GM23338 (cell line): ENCODE measurements at regions not wholly inside any gene's neighbourhood (a gene's known extent, or its start where the extent isn't known, plus 50 kb on each side); places are given as distances from the start of the nearest gene placed in this dataset.

ENCODE experiments used
- ATAC-seq: fragments of 200-7000 bp; cut with Tn5 transposase; 3 replicates; pipeline ENCODE4 v1.9.1; 2020
- DNase-seq: peaks from one replicate; pipeline ENCODE4 v3.0.0-alpha.2; 2015; ENCODE audit warnings: low spot score
- H2AFZ ChIP-seq: fragments of 200-600 bp; sonication (generic); 2 replicates; pipeline ENCODE4 v1.8.0; 2016; ENCODE audit warnings: antibody characterized with exemption, mild to moderate bottlenecking, moderate library complexity
- H3F3A ChIP-seq: fragments of 200-600 bp; sonication (generic); replicated peaks from 2 replicates; pipeline ENCODE4 v1.8.0; 2017; ENCODE audit warnings: antibody characterized with exemption, mixed run types, low read depth
- H3K27ac ChIP-seq: fragments of 200-600 bp; sonication (generic); 2 replicates; pipeline ENCODE4 v1.6.1; 2016; ENCODE audit warnings: low read depth
- H3K27me3 ChIP-seq: fragments of 200-600 bp; sonication (generic); 2 replicates; pipeline ENCODE4 v1.8.0; 2016; ENCODE audit warnings: mild to moderate bottlenecking, mixed run types, moderate library complexity; ENCODE audit not compliant: insufficient read depth
- H3K36me3 ChIP-seq: fragments of 200-600 bp; sonication (generic); 2 replicates; pipeline ENCODE4 v1.8.0; 2016; ENCODE audit warnings: mild to moderate bottlenecking; ENCODE audit not compliant: insufficient read depth
- H3K4me1 ChIP-seq: fragments of 200-600 bp; sonication (generic); 2 replicates; pipeline ENCODE4 v1.8.0; 2016; ENCODE audit warnings: mild to moderate bottlenecking, moderate library complexity; ENCODE audit not compliant: insufficient read depth
- H3K4me2 ChIP-seq: fragments of 200-600 bp; sonication (generic); 2 replicates; pipeline ENCODE4 v1.7.1; 2017; ENCODE audit warnings: mixed run types
- H3K4me3 ChIP-seq: fragments of 200-600 bp; sonication (generic); 2 replicates; pipeline ENCODE4 v1.6.1; 2016; ENCODE audit warnings: mixed run types
- H3K79me2 ChIP-seq: fragments of 200-600 bp; sonication (generic); replicated peaks from 2 replicates; pipeline ENCODE4 v1.8.0; 2017; ENCODE audit warnings: mild to moderate bottlenecking; ENCODE audit not compliant: insufficient read depth
- H3K9me2 ChIP-seq: fragments of 200-600 bp; sonication (generic); 2 replicates; pipeline ENCODE4 v1.8.0; 2017; ENCODE audit not compliant: insufficient read depth
- H4K20me1 ChIP-seq: fragments of 200-600 bp; sonication (generic); replicated peaks from 2 replicates; pipeline ENCODE4 v1.8.0; 2017; ENCODE audit warnings: mild to moderate bottlenecking; ENCODE audit not compliant: insufficient read depth
- H3K27ac Mint-ChIP-seq: 2 replicates; pipeline ENCODE4 v1.8.0; 2020; ENCODE audit warnings: inconsistent platforms, mild to moderate bottlenecking, moderate library complexity, mixed read lengths
- H3K27me3 Mint-ChIP-seq: 3 replicates; pipeline ENCODE4 v1.8.0; 2022; ENCODE audit warnings: low read depth, mild to moderate bottlenecking, moderate library complexity, mixed read lengths, inconsistent platforms; ENCODE audit not compliant: insufficient read depth, poor library complexity
- H3K36me3 Mint-ChIP-seq: 3 replicates; pipeline ENCODE4 v1.8.0; 2021; ENCODE audit warnings: low read depth, mild to moderate bottlenecking, inconsistent platforms, moderate library complexity, mixed read lengths
- H3K4me1 Mint-ChIP-seq: 3 replicates; pipeline ENCODE4 v1.8.0; 2020; ENCODE audit warnings: mild to moderate bottlenecking, inconsistent platforms, mixed read lengths
- H3K4me3 Mint-ChIP-seq: 3 replicates; pipeline ENCODE4 v1.8.0; 2021; ENCODE audit warnings: moderate library complexity, mild to moderate bottlenecking, inconsistent platforms, mixed read lengths
- H3K9me3 Mint-ChIP-seq: 3 replicates; pipeline ENCODE4 v1.8.0; 2020; ENCODE audit warnings: moderate library complexity, mild to moderate bottlenecking, inconsistent platforms, mixed read lengths
- CREB1 ChIP-seq: fragments of 250-450 bp; sonication (Bioruptor Pico); IDR thresholded peaks from 2 replicates; pipeline ENCODE4 v1.5.0; 2020; ENCODE audit warnings: low read depth, mild to moderate bottlenecking, moderate library complexity
- EZH2 ChIP-seq: fragments of 200-600 bp; sonication (generic); IDR thresholded peaks from one replicate; pipeline ENCODE4 v1.8.0; 2017; ENCODE audit warnings: antibody characterized with exemption, mild to moderate bottlenecking, low read depth; ENCODE audit not compliant: unreplicated experiment
- EZH2phosphoT487 ChIP-seq: fragments of 200-600 bp; sonication (generic); IDR thresholded peaks from one replicate; pipeline ENCODE4 v1.8.1; 2018; ENCODE audit warnings: antibody characterized with exemption; ENCODE audit not compliant: unreplicated experiment
- JUNB ChIP-seq: IDR thresholded peaks from one replicate; pipeline ENCODE4 v1.6.1; 2016; ENCODE audit warnings: antibody characterized with exemption; ENCODE audit not compliant: unreplicated experiment
- POLR2AphosphoS5 ChIP-seq: IDR thresholded peaks from 2 replicates; pipeline ENCODE4 v1.6.1; 2016; ENCODE audit warnings: antibody characterized with exemption, low read depth
- ZNF114 ChIP-seq: fragments of 250-450 bp; sonication (Bioruptor Pico); IDR thresholded peaks from 2 replicates; pipeline ENCODE4 v1.5.0; 2020; ENCODE audit warnings: mild to moderate bottlenecking, moderate library complexity
- ZNF331 ChIP-seq: fragments of 250-450 bp; sonication (Bioruptor Pico); IDR thresholded peaks from 2 replicates; pipeline ENCODE4 v1.5.0; 2020; ENCODE audit warnings: low read depth, mild to moderate bottlenecking, moderate library complexity
- TF ChIP-seq, protein P1 (sequence below), 2 experiments: fragments of 200-600 bp in 1 of 2; sonication (generic) in 1 of 2; conservative IDR thresholded peaks; 2 replicates each; pipeline versions ENCODE4 v1.5.1 to v1.6.1; 2016 to 2017; ENCODE audit warnings: antibody characterized with exemption in 2 of 2, low read depth in 2 of 2, mild to moderate bottlenecking in 2 of 2, moderate library complexity in 1 of 2
- TF ChIP-seq, protein P2 (sequence below): IDR thresholded peaks from 2 replicates; pipeline ENCODE4 v1.6.1; 2016; ENCODE audit warnings: antibody characterized with exemption
- TF ChIP-seq, protein P3 (sequence below): IDR thresholded peaks from one replicate; pipeline ENCODE4 v1.6.1; 2018; ENCODE audit warnings: antibody characterized with exemption; ENCODE audit not compliant: unreplicated experiment

DNA sequence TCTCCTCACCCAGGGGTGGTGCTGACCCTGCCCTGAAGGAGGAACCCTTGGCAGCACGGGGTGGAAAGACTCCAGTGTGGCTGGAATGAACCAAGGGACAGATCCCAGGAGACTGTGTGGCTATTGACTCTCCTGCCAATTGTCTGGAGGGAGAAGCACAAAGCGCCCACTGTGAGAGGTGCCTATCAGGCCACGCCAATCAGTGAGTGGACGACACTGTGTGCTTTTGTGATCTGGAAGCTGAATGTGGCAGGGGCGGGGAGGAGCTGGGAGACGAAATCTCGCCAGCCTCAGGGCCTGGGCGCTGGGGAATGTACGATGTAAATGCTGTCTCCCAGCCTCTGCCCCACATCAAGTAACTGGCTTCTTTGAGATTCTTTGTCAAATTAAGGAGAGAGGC is 167.1 kb downstream of the ZBTB18 start:
- H3K27ac ChIP-seq, result no peak overlapping the region
- DNase-seq (no peak), ATAC-seq (no peak)
- TF ChIP-seq POLR2AphosphoS5, result no peak
- no peak for TF ChIP-seq ZNF114 (CRISPR knock-in tag)
- TF ChIP-seq, protein P1, sequence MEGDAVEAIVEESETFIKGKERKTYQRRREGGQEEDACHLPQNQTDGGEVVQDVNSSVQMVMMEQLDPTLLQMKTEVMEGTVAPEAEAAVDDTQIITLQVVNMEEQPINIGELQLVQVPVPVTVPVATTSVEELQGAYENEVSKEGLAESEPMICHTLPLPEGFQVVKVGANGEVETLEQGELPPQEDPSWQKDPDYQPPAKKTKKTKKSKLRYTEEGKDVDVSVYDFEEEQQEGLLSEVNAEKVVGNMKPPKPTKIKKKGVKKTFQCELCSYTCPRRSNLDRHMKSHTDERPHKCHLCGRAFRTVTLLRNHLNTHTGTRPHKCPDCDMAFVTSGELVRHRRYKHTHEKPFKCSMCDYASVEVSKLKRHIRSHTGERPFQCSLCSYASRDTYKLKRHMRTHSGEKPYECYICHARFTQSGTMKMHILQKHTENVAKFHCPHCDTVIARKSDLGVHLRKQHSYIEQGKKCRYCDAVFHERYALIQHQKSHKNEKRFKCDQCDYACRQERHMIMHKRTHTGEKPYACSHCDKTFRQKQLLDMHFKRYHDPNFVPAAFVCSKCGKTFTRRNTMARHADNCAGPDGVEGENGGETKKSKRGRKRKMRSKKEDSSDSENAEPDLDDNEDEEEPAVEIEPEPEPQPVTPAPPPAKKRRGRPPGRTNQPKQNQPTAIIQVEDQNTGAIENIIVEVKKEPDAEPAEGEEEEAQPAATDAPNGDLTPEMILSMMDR (conservative IDR thresholded peaks at IDR 0.05; ENCODE audit: low read depth in 2 of 2), result no peak
- TF ChIP-seq JUNB, result no peak
- no peak for TF ChIP-seq ZNF331 (CRISPR knock-in tag)
- TF ChIP-seq, protein P2, sequence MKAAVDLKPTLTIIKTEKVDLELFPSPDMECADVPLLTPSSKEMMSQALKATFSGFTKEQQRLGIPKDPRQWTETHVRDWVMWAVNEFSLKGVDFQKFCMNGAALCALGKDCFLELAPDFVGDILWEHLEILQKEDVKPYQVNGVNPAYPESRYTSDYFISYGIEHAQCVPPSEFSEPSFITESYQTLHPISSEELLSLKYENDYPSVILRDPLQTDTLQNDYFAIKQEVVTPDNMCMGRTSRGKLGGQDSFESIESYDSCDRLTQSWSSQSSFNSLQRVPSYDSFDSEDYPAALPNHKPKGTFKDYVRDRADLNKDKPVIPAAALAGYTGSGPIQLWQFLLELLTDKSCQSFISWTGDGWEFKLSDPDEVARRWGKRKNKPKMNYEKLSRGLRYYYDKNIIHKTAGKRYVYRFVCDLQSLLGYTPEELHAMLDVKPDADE, result no peak
- no peak for TF ChIP-seq EZH2phosphoT487
- no peaks in the 10 kb centered on the region for H3K36me3 ChIP-seq
- H3K27ac Mint-ChIP-seq, result no peak overlapping the region
- H3K4me1 Mint-ChIP-seq, result peaks cover 8% of the 10 kb centered on the region; the same call in 2 of the 3 replicates
- peaks cover 6% of the 10 kb centered on the region for H3K27me3 Mint-ChIP-seq
- no peak overlapping the region for H3K4me3 Mint-ChIP-seq
- H3K4me2 ChIP-seq, result no peak overlapping the region
- peaks cover 3% of the 10 kb centered on the region; the same call in 2 of the 3 replicates for H3K36me3 Mint-ChIP-seq
- H3F3A ChIP-seq, result no peaks in the 10 kb centered on the region
- no peak overlapping the region for H3K4me3 ChIP-seq
- no peak overlapping the region; the same call in 1 of the 2 replicates for H2AFZ ChIP-seq
- H3K9me3 Mint-ChIP-seq, result peaks cover 9% of the 10 kb centered on the region; the same call in 2 of the 3 replicates
- H3K27me3 ChIP-seq, result no peaks in the 10 kb centered on the region
- no peaks in the 10 kb centered on the region for H4K20me1 ChIP-seq
- H3K9me2 ChIP-seq, result no peaks in the 10 kb centered on the region; the same call in 1 of the 2 replicates
- H3K79me2 ChIP-seq, result no peaks in the 10 kb centered on the region
- no peaks in the 10 kb centered on the region for H3K4me1 ChIP-seq

DNA sequence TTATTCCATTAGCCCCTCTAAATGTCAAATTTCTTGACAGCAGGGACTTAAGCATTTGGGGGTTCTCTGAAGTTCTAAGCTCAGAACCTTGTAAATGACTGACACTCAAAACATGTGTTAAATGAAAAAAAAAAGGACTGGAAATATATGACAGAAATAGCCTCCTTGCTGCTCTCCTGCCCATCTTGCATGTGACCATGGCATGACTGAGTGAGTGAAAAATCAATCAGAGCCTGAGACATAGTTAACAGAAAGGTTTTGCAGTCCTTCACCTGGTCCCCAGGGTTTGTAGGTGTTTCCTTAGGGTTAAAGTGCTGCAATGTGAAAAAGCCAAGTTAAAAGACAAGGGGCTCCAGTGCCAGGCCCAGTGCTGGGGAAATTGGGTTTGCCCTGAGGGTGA is 168.1 kb downstream of the ZBTB18 start:
- Histone ChIP-seq H3K27me3 (no peaks in the 10 kb centered on the region), H3K4me2 (no peak overlapping the region), H3K27ac (no peak overlapping the region), H3F3A (no peaks in the 10 kb centered on the region), H3K36me3 (no peaks in the 10 kb centered on the region), H3K4me3 (no peak overlapping the region), H3K9me2 (no peaks in the 10 kb centered on the region; the same call in 1 of the 2 replicates), H3K79me2 (no peaks in the 10 kb centered on the region), H4K20me1 (no peaks in the 10 kb centered on the region), H2AFZ (no peak overlapping the region), H3K4me1 (no peaks in the 10 kb centered on the region)
- Mint-ChIP-seq H3K4me1 (peaks cover 5% of the 10 kb centered on the region; the same call in 2 of the 3 replicates), H3K36me3 (peaks cover 3% of the 10 kb centered on the region; the same call in 2 of the 3 replicates), H3K27ac (no peak overlapping the region), H3K4me3 (no peak overlapping the region), H3K27me3 (peaks cover 6% of the 10 kb centered on the region), H3K9me3 (peaks cover 9% of the 10 kb centered on the region; the same call in 2 of the 3 replicates)
- DNase-seq, result no peak
- ATAC-seq, result no peak
- TF ChIP-seq, protein P3, sequence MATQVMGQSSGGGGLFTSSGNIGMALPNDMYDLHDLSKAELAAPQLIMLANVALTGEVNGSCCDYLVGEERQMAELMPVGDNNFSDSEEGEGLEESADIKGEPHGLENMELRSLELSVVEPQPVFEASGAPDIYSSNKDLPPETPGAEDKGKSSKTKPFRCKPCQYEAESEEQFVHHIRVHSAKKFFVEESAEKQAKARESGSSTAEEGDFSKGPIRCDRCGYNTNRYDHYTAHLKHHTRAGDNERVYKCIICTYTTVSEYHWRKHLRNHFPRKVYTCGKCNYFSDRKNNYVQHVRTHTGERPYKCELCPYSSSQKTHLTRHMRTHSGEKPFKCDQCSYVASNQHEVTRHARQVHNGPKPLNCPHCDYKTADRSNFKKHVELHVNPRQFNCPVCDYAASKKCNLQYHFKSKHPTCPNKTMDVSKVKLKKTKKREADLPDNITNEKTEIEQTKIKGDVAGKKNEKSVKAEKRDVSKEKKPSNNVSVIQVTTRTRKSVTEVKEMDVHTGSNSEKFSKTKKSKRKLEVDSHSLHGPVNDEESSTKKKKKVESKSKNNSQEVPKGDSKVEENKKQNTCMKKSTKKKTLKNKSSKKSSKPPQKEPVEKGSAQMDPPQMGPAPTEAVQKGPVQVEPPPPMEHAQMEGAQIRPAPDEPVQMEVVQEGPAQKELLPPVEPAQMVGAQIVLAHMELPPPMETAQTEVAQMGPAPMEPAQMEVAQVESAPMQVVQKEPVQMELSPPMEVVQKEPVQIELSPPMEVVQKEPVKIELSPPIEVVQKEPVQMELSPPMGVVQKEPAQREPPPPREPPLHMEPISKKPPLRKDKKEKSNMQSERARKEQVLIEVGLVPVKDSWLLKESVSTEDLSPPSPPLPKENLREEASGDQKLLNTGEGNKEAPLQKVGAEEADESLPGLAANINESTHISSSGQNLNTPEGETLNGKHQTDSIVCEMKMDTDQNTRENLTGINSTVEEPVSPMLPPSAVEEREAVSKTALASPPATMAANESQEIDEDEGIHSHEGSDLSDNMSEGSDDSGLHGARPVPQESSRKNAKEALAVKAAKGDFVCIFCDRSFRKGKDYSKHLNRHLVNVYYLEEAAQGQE, result no peak
- TF ChIP-seq EZH2 (no peak), CREB1 (CRISPR knock-in tag) (no peak), ZNF331 (CRISPR knock-in tag) (no peak)
- TF ChIP-seq, protein P2, result no peak
